Mesothelial cell of epicardium (in vitro differentiated cells): ENCODE measurements at regions not wholly inside any gene's neighbourhood (a gene's known extent, or its start where the extent isn't known, plus 50 kb on each side); places are given as distances from the start of the nearest gene placed in this dataset.

ENCODE experiments used
- DNase-seq, 2 experiments: peaks; one replicate each; pipeline ENCODE4 v3.0.0; 2021; ENCODE audit warnings: low spot score in 2 of 2; ENCODE audit not compliant: unreplicated experiment in 2 of 2
- H3K27ac Mint-ChIP-seq: 2 replicates; pipeline ENCODE4 v1.8.0; 2021; ENCODE audit warnings: mixed read lengths
- H3K27me3 Mint-ChIP-seq: 2 replicates; pipeline ENCODE4 v1.8.0; 2021; ENCODE audit warnings: low read depth, mixed read lengths
- H3K36me3 Mint-ChIP-seq: 2 replicates; pipeline ENCODE4 v1.8.0; 2021; ENCODE audit warnings: mixed read lengths
- H3K4me1 Mint-ChIP-seq: 2 replicates; pipeline ENCODE4 v1.8.0; 2021; ENCODE audit warnings: mixed read lengths
- H3K4me3 Mint-ChIP-seq: 2 replicates; pipeline ENCODE4 v1.8.0; 2021; ENCODE audit warnings: mild to moderate bottlenecking, moderate library complexity, mixed read lengths
- H3K9me3 Mint-ChIP-seq: 2 replicates; pipeline ENCODE4 v1.8.0; 2021; ENCODE audit warnings: mixed read lengths
- TF ChIP-seq, protein P1 (sequence below): fragments of 200-600 bp; sonication (generic); IDR thresholded peaks from one replicate; pipeline ENCODE4 v1.5.0; 2021; ENCODE audit warnings: antibody characterized with exemption; ENCODE audit not compliant: unreplicated experiment

GRCh38 chr10:128969551-128969950, 497.5 kb upstream of the MGMT start:
- Mint-ChIP-seq H3K36me3 (no peaks in the 10 kb centered on the region), H3K27ac (no peak overlapping the region), H3K27me3 (peaks cover 36% of the 10 kb centered on the region), H3K4me1 (peaks cover 5% of the 10 kb centered on the region), H3K4me3 (no peak overlapping the region), H3K9me3 (peaks cover 8% of the 10 kb centered on the region)
- DNase-seq, result no peak
- TF ChIP-seq, protein P1, sequence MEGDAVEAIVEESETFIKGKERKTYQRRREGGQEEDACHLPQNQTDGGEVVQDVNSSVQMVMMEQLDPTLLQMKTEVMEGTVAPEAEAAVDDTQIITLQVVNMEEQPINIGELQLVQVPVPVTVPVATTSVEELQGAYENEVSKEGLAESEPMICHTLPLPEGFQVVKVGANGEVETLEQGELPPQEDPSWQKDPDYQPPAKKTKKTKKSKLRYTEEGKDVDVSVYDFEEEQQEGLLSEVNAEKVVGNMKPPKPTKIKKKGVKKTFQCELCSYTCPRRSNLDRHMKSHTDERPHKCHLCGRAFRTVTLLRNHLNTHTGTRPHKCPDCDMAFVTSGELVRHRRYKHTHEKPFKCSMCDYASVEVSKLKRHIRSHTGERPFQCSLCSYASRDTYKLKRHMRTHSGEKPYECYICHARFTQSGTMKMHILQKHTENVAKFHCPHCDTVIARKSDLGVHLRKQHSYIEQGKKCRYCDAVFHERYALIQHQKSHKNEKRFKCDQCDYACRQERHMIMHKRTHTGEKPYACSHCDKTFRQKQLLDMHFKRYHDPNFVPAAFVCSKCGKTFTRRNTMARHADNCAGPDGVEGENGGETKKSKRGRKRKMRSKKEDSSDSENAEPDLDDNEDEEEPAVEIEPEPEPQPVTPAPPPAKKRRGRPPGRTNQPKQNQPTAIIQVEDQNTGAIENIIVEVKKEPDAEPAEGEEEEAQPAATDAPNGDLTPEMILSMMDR, result no peak

GRCh38 chr10:128971374-128972035, 495.5 kb upstream of the MGMT start:
- Mint-ChIP-seq H3K27me3 (peaks cover 41% of the 10 kb centered on the region), H3K36me3 (no peaks in the 10 kb centered on the region), H3K4me3 (no peak overlapping the region), H3K4me1 (peaks cover 5% of the 10 kb centered on the region), H3K9me3 (no peaks in the 10 kb centered on the region), H3K27ac (no peak overlapping the region)
- TF ChIP-seq, protein P1, result no peak
- DNase-seq, result no peak

DNA sequence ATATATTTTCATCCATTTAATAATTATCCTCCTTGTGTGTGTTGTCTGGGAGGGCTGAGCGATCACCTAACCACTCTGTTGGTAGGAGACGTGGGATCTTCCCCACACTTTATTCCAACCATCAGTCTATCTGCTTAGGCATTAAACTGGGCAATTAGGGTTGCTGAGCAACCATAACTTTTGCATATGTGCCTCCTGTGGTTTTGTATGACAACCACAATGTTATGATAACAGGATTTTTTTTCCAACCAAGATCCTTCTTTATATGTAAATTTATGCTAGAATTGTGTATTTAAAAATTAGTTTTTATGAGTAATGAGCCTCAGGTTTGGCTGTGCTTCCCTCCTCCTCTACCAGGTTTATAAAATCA, 495.0 kb upstream of the MGMT start:
- Mint-ChIP-seq H3K4me3 (no peak overlapping the region), H3K27me3 (peaks cover 37% of the 10 kb centered on the region), H3K9me3 (no peaks in the 10 kb centered on the region), H3K4me1 (peaks cover 5% of the 10 kb centered on the region), H3K27ac (no peak overlapping the region), H3K36me3 (no peaks in the 10 kb centered on the region)
- TF ChIP-seq, protein P1, result no peak
- DNase-seq, result no peak

- Mint-ChIP-seq H3K4me1 (peaks cover 5% of the 10 kb centered on the region), H3K9me3 (no peaks in the 10 kb centered on the region), H3K27ac (peak overlapping the region; percentile 32), H3K27me3 (peaks cover 34% of the 10 kb centered on the region), H3K36me3 (no peaks in the 10 kb centered on the region), H3K4me3 (no peak overlapping the region)
- TF ChIP-seq, protein P1, result no peak
- no peak for DNase-seq
These were observed 493.8 kb upstream of the MGMT start for GRCh38 chr10:128973221-128973620.

DNA sequence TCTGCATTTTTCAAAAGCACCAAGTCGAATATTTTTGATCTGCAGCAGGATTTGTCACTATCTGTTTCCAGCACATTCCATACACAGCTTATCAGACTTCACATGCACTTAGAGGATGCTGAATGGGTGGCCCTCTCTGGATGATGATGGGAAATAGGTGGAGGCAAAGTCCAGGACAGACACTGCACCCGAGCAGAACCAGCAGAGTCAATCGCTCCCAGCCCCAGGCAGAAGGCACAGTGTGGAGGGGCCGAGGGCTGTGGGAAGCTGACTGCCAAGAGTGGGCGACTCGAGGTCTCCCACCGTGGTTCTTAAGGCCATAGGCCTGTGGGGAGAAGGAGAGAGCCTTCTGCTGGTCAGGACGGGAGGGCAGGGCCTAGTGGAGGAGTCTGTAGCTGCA, 490.2 kb upstream of the MGMT start:
- H3K27ac Mint-ChIP-seq, result no peak overlapping the region

More for the DNA sequence above, 490.2 kb upstream of the MGMT start:
- H3K27me3 Mint-ChIP-seq, result peaks cover 9% of the 10 kb centered on the region
- H3K4me1 Mint-ChIP-seq, result peaks cover 12% of the 10 kb centered on the region
- no peaks in the 10 kb centered on the region for H3K36me3 Mint-ChIP-seq
- no peak overlapping the region for H3K4me3 Mint-ChIP-seq
- TF ChIP-seq, protein P1, result no peak
- H3K9me3 Mint-ChIP-seq, result no peaks in the 10 kb centered on the region
- no peak for DNase-seq
